Lower leg skin (tissue), 4 donors: ENCODE measurements at regions not wholly inside any gene's neighbourhood (a gene's known extent, or its start where the extent isn't known, plus 50 kb on each side); places are given as distances from the start of the nearest gene placed in this dataset.

ENCODE experiments used
- DNase-seq, 2 donors: peaks; one replicate each; pipeline ENCODE4 v3.0.0-alpha.2; 2019; ENCODE audit warnings: low spot score in 2 of 2
- H3K4me3 ChIP-seq: fragments of 200-600 bp; sonication (generic); 2 replicates; pipeline ENCODE4 v1.5.1; 2017; ENCODE audit warnings: mild to moderate bottlenecking, low read depth; ENCODE audit not compliant: poor library complexity, severe bottlenecking
- CTCF ChIP-seq, 3 donors: fragments of 450-650 bp; IDR thresholded peaks; one replicate each; pipeline ENCODE4 v1.5.1; 2016; ENCODE audit warnings: antibody characterized with exemption in 3 of 3, mild to moderate bottlenecking in 3 of 3, moderate library complexity in 2 of 3
- POLR2A ChIP-seq, 2 donors: fragments of 450-650 bp; IDR thresholded peaks; one replicate each; pipeline ENCODE4 v1.6.1; 2016 to 2017; ENCODE audit warnings: antibody characterized with exemption in 2 of 2, mild to moderate bottlenecking in 1 of 2, moderate library complexity in 1 of 2
- WGBS, 2 donors: methylation state at CpG; one replicate each; pipeline ENCODE4 v1.1.5; 2018; 5-methylcytosine and 5-hydroxymethylcytosine counted together
- intact Hi-C: fragments of 100-400 bp; cut with DNase I; formaldehyde crosslinking; loops from one replicate; pipeline ENCODE4 v1.15.0; 2023; ENCODE audit warnings: low total_unique reads

- TF ChIP-seq CTCF (IDR thresholded peaks at IDR 0.05), result no peak
- no peak for TF ChIP-seq POLR2A (IDR thresholded peaks at IDR 0.05)
- no peak overlapping the region for H3K4me3 ChIP-seq
- WGBS, 2 donors, result 82 to 83% methylated on average over 5 of the region's 5 CpGs
- intact Hi-C loops, result no loop called here
- DNase-seq, result no peak
These were observed 77.0 kb downstream of the SPRY2 start for GRCh38 chr13:80263745-80264513.

- intact Hi-C loops, result no loop called here
- whole genome bisulfite sequencing, 2 donors, result 86% methylated on average over 5 of the region's 5 CpGs
- TF ChIP-seq CTCF (IDR thresholded peaks at IDR 0.05) (no peak), POLR2A (IDR thresholded peaks at IDR 0.05) (no peak)
- no peak overlapping the region for H3K4me3 ChIP-seq
- DNase-seq, result no peak
These were observed 78.8 kb downstream of the SPRY2 start for GRCh38 chr13:80262051-80262695.

GRCh38 chr13:80259159-80259558, 81.8 kb downstream of the SPRY2 start:
- H3K4me3 ChIP-seq, result no peak overlapping the region
- TF ChIP-seq POLR2A (IDR thresholded peaks at IDR 0.05) (no peak), CTCF (IDR thresholded peaks at IDR 0.05) (no peak)
- intact Hi-C loops, result no loop called here
- WGBS, 2 donors, result 69 to 81% methylated on average over 1 of the region's 1 CpG
- DNase-seq, result no peak

GRCh38 chr13:80256352-80256932, 84.5 kb downstream of the SPRY2 start:
- no peak for TF ChIP-seq CTCF (IDR thresholded peaks at IDR 0.05)
- WGBS, 2 donors, result 88 to 94% methylated on average over 7 of the region's 7 CpGs
- no peak for DNase-seq
- intact Hi-C loops, result no loop called here
- no peak overlapping the region for H3K4me3 ChIP-seq

- WGBS, 2 donors, result 94 to 97% methylated on average over 1 of the region's 1 CpG
- no peak overlapping the region for H3K4me3 ChIP-seq
- TF ChIP-seq CTCF (IDR thresholded peaks at IDR 0.05) (no peak), POLR2A (IDR thresholded peaks at IDR 0.05) (no peak)
- intact Hi-C loops, result no loop called here
- no peak for DNase-seq
These were observed 85.0 kb downstream of the SPRY2 start for GRCh38 chr13:80255946-80256345.
